Posterior cingulate gyrus (tissue), 11 donors: ENCODE measurements at regions not wholly inside any gene's neighbourhood (a gene's known extent, or its start where the extent isn't known, plus 50 kb on each side); places are given as distances from the start of the nearest gene placed in this dataset.

Experiments used
- DNase-seq, 10 donors: peaks; one replicate each; pipeline versions ENCODE4 v3.0.0 to v3.0.0-alpha.2; 2020 to 2021; ENCODE audit warnings: mixed read lengths in 3 of 10
- intact Hi-C: fragments of 100-400 bp; cut with DNase I; formaldehyde crosslinking; loops from one replicate; pipeline ENCODE4 v1.15.1; 2023

- intact Hi-C loops = no loop called here
- DNase-seq = no peak
Observed at GRCh38 chr5:113789769-113790168, 276.3 kb downstream of the YTHDC2 start.

DNA sequence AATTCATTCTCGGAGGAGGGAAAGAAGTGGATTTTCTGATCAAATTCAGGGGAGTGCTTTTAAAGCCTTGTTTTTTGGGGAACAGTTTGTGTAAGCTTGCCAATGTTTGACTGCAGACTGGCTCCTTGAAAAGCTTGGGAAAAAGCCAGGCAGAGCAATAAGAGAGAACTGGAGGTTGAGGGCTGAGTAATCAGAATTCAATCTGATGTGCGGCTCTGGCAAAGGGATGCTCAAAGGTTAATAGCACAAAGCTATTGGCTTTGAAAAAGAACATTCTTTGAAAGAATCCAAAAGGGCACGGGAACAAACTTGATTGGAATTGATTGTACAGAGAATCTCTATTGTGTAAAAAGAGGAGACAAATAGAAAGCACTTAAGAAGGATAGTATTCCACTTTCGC is 279.3 kb downstream of the YTHDC2 start:
- DNase-seq = no peak
- intact Hi-C loops = no loop called here

DNA sequence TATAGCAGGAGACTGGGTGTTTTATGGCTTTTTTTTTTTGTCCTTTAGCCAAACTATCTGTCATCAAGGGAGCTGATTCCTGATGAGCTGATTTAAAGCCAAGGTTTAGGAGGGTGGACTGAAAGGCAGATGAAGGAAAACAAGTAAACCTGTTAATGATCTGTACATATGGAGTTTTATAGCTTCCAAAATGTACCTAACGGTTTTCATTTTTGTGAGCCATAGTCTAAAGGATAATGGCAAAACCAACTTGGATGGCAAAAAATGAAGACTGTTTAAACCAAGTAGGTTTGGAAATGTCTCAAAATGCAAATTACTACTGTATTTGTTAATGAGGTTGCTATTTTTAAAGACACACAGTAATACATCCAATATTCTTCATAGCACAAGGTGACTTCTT is 281.5 kb downstream of the YTHDC2 start:
- intact Hi-C loops = no loop called here
- no peak for DNase-seq

DNA sequence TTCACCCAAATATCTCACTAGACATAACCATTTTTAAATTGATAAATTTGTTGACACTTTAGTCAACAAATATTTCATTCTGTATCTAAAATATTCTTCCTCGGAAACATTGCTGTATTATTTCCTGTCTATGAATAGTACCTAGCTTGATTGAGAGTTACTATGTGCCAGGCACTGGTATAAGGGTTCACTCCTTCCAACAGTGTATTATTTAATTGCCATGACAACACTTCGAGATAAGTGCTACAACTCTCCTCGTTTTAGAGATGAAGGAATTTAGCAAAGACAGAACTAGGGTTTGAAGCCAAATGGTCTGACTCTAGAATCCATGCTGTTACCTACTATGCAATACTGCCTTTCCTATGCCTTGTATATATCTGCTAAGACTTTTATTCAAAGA is 287.2 kb downstream of the YTHDC2 start:
- DNase-seq = no peak
- intact Hi-C loops = no loop called here

GRCh38 chr5:113804264-113804663 is 290.8 kb downstream of the YTHDC2 start:
- intact Hi-C loops = no loop called here
- no peak for DNase-seq

- intact Hi-C loops = no loop called here
- no peak for DNase-seq
Observed at GRCh38 chr5:113804943-113805342, 291.4 kb downstream of the YTHDC2 start.

GRCh38 chr5:113806250-113806649 is 292.8 kb downstream of the YTHDC2 start:
- DNase-seq = no peak
- intact Hi-C loops = no loop called here

DNA sequence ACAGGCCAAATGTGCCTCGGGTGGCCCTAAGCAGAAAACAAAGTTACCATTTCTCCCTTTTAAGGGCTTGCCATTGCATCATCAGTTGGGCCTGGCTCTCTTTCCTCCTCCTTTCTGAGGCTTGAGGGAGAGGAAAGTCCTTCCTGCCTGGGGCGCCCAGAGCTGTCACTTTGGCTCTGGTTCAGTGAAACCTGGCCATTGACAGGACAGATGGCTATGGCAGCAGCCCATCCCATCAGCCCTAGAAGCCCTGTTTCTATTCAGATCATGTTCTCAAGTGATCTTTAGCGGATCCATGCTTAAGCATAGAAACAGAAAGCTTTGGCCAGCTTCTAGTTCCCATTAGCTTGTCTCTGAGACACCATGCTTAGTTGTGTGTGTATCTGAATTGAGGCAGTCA is 293.4 kb downstream of the YTHDC2 start:
- DNase-seq = peak in 3 of 10 donors; percentile 7 to 62 (median 11)
- intact Hi-C loops = no loop called here

DNA sequence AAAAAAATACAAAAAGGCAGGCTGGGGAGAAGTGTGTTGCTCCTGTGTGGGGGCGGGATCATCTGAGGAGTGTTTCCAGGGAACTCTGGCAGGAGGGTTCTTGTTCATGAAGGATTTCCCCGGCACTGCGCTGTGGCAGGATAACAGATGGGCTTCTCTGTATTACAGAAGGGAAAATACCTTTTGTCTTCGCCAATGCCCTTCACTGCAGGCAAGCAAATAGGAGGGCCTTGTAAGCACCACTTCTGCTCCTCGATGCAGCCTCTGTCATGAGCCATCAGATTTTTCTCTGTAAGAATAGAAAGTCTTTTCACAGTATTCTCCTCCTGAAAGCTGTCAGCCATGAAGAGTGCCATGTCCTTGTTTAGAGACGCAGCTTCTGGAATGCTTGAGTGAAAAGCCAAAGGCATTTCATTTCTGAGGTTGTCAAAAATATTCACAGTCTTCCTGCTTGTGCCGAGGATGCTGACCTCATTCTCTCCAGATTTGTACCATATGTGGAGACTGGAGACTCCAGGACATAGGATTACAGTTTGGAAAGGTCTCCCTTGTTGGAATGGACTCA is 294.0 kb downstream of the YTHDC2 start:
- intact Hi-C loops = no loop called here
- peak in 9 of 10 donors; percentile 17 to 86 (median 45) for DNase-seq

- no peak for DNase-seq
- intact Hi-C loops = no loop called here
Observed at GRCh38 chr5:113808956-113809355, 295.5 kb downstream of the YTHDC2 start.

GRCh38 chr5:113809626-113810025 is 296.1 kb downstream of the YTHDC2 start:
- intact Hi-C loops = no loop called here
- no peak for DNase-seq

- no peak for DNase-seq
- intact Hi-C loops = no loop called here
Observed at GRCh38 chr5:113813466-113813865, 300.0 kb downstream of the YTHDC2 start.

GRCh38 chr5:113817683-113818082 is 304.2 kb downstream of the YTHDC2 start:
- intact Hi-C loops = no loop called here
- no peak for DNase-seq

DNA sequence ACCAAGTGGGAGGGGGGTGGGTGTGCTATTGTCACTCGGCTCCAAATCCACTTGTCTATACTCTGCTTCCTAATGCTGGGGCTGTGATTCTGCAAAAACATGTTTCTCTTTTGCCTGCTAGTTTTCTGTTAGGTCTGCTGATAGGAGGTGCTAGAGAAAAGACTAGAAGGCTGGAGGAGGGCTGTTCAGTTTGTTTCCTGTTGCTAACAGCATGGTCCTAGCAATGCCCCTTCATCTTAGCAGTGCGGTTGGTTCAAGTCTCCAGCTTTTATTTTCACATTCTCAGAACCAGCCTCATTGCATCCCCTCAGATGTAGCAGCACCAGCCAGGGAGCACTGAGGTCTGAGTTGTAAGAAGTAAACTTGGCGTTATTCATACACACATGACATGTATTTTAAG is 310.2 kb downstream of the YTHDC2 start:
- intact Hi-C loops = no loop called here
- no peak for DNase-seq

GRCh38 chr5:113824307-113824706 is 310.8 kb downstream of the YTHDC2 start:
- intact Hi-C loops = no loop called here
- no peak for DNase-seq

- intact Hi-C loops = no loop called here
- DNase-seq = no peak
Observed at GRCh38 chr5:113825176-113825575, 311.7 kb downstream of the YTHDC2 start.

DNA sequence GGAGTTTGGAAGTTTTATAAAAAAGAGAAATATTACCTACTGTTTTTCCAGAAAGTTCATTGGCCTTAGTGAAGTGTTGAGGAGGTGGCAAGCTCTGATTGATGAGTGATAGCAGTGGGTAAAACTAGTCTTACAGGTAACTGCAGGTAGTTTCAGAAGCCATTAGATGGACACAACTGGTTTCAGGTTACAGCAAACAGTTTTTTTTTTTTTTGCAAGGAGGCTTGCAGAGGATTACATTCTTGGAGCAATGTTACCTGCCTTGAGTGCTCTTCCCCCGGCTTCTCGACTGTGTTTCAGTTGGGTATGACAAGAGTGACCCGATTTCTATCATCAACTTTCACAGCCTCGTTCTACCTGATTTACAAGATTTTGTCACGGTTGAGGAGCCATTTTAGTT is 333.4 kb downstream of the YTHDC2 start:
- DNase-seq = no peak
- intact Hi-C loops = no loop called here

DNA sequence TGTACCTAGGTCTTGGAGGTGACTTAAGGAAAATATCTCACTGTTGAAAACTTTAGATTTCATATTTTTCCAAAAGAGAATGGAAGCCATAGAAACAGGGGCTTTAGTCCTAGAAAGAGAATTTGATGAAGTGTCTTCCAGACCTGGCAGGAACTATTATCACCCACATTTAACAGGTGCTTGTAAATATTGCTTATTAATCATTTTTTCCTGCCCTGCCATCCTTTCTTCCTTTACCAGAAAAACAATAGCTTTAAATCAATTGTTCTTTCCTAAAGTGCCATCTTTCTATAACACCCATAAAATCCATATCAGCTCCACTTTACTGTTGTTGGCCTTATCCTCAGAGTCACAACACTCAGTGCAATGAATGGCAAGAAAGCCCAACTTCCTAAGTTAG is 350.9 kb downstream of the YTHDC2 start:
- intact Hi-C loops = no loop called here
- no peak for DNase-seq

DNA sequence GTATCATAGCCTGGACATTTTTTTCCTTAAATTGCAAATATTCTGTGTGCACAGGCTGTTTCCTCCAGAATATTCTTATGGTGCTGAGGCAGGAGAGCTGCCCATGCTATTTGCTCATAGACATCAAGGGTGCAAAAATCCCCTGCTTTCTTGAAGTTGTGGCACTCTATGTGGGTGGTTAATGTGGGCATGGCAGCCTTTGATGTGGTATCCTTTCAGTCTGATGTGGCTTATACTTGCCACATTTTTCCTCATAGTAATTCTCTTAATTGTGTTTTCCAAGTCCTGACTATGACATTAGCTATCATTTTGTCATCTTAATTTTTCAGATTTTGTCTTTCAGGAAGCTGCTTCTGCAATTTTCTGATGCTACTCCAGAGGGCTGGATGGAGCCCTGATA is 353.3 kb downstream of the YTHDC2 start:
- no peak for DNase-seq
- intact Hi-C loops = no loop called here

DNA sequence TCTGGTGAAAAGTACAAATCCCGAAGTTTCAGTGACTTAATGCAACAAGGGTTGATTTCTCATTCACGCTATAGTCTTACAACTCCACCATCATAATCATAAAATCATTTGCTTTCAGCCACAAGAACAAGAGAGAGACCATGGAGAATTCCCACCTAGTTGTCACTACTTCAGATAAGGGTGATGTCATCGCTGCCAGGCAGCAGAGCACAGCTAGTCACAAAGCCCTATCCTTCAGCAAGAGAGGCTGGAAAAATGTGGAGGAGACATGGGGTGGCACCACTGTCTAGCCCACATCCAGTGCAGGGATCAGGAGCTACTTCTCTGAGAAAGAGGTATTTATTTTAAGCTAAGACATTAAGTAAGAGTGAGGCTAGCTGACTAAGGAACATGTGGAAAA is 356.1 kb downstream of the YTHDC2 start:
- intact Hi-C loops = no loop called here

GRCh38 chr5:113871972-113872371 is 358.5 kb downstream of the YTHDC2 start:
- intact Hi-C loops = no loop called here
- no peak for DNase-seq

More for the DNA sequence above, 356.1 kb downstream of the YTHDC2 start:
- DNase-seq = no peak

DNA sequence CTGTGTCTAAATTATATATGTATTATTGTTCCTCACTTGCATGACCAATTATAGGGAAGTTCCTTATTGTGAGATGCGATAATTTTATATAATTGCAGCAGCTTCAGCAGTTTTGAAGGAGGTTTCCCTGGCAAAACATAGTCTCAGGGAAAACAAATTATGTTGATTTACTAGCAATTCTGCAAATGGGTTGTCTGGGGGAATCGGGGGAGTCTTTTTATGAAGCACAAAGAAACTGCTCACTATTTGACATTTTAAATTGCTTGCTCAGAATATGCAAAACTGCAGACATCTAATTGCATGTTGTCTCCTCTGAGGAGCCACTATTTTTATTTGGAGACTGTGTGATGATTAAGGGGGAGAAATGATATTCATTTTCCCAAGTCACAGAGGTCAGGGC is 361.6 kb downstream of the YTHDC2 start:
- no peak for DNase-seq
- intact Hi-C loops = no loop called here

GRCh38 chr5:113891491-113891890 is 378.0 kb downstream of the YTHDC2 start:
- intact Hi-C loops = no loop called here
- no peak for DNase-seq
